Kidney tubule cell (primary cell): ENCODE measurements at regions not wholly inside any gene's neighbourhood (a gene's known extent, or its start where the extent isn't known, plus 50 kb on each side); places are given as distances from the start of the nearest gene placed in this dataset.
"Not testable (repeated sequence)": the region's sequence is repeated elsewhere in the genome, so short reads cannot be mapped to it uniquely, and the experiment has no call there.

Source experiments
- DNase-seq: peaks from one replicate; pipeline ENCODE4 v3.0.0-alpha.2; 2018; ENCODE audit warnings: low spot score

DNA sequence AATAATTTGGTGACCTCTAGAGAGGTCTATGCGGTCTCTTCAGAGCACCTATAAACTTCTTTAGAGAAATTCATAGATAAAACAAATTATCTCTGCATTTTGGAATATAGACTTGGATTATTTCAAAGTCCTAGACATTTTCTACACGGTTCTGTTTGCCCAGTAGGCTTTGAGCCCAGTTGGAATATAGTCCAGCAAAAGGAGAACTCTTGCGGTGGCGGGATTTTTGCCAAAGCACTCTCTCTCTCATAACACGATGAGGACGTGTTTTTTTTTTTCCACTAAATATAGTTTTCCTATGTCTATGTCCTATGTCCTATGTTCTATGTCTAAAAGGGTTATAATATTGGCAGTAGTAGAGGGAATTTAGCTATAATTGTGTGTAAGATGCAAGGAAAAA is 164.9 kb upstream of the AGR3 start:
- no peak for DNase-seq

DNA sequence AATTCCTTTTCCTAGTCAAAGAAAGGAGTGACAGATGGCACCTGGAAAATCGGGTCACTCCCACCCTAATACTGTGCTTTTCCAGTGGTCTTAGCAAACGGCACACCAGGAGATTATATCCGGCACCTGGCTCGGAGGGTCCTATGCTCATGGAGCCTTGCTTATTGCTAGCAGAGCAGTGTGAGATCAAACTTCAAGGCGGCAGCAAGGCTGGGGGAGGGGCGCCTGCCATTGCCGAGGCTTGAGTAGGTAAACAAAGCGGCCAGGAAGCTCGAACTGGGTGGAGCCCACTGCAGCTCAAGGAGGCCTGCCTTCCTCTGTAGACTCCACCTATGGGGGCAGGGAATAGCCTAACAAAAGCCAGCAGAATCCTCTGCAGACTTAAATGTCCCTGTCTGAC is 171.4 kb upstream of the AGR3 start:
- DNase-seq, result not testable (repeated sequence)

DNA sequence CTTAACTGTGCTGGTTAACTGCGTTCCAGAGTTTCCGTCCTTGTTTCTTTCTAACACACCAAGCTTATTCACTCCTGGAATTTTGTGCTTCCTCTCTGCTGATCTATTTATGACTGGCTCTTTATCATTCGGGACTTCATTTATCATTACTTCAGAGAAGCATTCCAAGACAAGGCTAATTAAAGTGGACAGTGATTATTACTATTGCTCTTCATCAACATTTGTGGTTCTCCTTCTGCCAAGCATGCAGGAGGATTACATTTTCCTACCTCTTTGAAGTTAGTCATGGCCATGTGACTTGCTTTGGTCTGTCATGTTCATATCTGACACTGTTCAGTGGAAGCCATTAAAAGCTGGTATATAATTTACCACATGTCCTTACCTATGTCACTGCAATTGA is 172.4 kb upstream of the AGR3 start:
- DNase-seq, result peak; percentile 62

DNA sequence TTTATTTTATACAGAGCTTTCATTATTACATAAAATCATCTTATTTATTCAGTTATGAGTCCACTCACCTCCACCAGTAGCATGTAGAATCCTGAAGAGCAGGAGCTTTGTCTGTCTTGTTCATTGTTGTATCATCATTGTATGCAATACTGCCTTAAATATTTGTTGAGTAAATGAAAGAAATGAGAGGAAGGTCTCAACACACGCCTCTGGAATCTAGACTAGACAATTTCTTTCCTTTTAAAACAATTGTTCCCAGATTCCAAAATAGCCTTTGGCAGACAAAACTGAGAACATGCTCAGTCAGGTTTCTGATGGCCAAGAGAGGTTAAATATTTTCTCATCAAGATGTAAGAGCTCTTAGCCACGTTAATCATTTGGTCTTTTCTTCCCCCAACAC is 173.1 kb upstream of the AGR3 start:
- no peak for DNase-seq

DNA sequence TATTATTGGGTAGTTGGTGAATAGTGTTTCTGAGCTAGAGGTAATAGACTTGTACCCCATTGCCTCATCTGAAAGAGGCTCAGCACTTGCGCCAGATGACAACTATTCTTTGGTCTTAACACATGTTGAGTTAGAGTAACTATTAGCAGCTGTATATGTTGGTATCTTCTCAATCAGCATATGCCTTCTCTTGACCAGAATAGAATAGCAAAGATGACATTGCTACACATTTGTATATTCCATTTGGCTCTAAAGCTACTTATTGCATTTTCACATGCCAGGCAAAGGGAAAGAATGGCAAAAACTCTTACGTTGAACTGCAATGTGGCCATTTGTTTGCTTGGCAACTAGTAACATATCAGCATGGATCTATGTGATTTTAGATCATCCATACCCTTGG is 173.8 kb upstream of the AGR3 start:
- no peak for DNase-seq

DNA sequence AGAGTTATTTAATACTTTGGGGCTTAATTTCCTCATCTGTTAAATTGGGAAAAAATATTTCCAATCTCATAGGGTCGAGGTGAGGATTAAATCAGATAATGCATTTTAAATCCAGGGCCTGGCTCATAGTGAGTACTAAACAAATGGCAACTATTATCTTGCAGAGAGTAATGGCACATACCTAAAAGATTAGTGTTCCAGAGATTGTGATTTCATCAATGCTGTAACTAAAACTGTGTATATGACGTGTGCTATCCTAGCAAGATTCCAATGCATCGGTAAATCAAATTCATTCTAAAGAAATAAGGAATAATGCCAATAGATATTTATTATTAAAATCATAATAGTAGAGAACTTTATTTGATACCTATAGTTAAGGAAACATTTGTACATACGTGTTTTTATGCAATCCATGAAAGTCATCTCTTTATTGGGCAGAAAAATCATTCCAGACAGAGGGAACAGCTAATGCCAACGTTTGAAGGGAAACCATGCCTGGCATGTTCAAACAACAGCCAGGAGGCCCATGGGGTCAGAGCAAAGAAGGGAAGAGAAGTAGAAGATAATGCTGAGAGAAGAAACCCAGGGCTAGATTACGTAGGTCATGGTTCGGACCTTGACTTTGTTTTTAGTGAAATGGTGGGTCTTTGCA is 174.8 kb upstream of the AGR3 start:
- no peak for DNase-seq

DNA sequence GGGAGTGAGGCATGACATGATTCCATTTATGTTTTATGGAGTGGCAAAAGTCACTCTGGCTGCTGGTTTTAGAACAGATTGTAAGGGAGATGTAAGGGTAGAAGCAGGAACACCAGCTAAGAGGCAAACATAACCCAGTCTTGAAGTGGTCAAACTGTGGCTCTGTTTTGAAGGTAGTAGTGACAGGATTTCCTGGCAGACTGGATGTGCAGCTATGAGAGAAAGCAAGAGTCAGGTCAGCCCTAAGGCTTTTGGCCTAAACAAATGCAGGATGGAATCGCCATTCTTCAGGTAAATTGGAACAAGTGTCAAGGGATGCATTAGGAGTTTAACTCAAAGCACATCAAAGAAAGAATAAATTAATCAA is 175.3 kb upstream of the AGR3 start:
- DNase-seq, result no peak

DNA sequence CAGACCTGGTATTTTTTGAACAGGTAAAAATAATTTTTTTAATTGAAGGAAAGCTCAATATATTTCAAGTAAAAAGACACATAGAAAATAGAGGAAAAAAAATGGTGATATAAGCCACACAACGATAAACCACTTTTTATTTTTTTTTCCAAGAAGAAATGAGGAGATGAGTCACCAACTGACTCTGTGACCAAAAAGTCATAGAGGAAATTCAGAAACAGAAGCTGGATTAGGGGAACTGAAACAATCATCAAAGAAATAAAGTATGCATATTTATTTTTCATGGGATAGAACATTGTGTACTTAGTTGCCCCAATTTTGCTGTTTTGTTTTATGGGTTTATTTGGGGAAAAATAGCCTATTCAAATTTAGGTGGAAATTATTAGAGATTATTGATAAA is 176.8 kb upstream of the AGR3 start:
- no peak for DNase-seq

DNA sequence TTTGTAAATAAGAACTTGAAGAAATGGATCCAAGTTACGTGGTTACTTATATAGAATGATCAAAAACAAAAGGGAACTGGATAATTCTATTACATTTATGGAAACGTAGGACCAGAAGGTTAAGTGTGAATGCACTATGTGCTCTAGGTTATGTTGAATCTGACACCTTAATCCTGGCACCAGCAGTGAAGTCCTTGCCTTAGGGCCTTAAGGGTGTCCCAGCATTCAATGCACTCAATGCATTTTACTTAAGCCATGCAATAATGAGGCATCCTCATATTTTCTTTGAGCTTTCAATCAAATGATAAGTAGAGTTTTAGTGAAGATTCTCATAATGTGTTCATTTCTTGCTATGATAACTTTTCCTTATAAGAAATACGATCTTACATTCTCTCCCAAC is 178.3 kb upstream of the AGR3 start:
- no peak for DNase-seq

DNA sequence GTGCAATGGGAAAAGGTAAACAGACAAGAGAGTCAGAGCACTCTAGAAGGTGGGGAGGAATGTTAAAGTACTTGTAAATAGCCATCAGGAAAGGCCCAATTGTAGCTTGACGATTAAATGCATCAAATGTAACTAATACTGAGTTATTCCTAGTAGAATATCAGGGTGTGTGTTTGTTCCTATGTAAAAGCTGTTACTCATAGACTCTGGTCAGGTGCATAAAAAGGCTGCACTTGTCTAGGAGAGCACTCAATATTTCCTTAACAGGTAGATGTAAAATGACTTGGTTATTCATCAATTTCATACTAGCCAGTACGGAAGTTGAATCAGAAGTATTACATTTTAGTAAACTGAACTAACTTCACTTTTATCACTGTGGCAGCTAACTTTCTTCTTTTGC is 179.7 kb upstream of the AGR3 start:
- no peak for DNase-seq

DNA sequence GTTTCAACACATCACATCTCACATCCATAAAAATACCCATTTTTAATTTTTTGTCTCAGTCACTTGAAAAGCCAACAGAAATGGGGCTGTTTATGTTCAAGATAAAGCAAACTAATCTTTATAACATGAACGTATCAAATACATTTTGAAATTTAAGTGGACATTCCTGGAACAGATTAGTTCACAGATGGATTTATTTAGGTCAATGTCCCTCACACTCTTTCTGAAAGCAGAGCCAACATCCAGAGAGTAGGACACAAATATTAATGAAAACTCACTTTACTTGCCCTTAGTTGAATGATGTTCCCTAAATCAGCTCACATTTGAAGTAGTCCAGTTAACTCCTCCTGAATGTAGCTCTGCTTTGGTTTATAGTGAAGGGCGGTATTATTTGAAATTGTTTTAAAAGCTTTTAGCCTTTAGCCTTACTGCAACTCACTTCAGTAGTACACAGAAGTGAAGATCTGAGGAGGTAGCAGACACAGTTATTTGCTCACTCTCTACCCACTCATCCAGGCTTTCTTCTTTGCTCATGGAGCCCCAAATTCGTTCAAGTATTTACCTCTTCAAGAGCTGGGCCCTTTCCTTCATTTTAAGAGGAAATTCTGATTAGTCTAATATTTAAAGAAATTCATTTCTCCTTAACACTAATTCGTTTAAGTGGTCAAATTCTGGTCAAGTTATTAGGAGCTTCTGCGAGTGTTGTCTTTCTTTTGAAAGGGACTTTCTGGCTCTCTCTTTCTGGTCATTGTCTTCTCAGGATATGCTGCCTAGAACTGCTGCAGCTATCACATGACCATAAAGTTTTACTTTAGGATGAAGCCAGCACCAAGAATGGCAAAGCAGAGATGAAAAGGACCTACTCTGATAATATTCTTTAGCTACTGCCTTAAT is 180.6 kb upstream of the AGR3 start:
- DNase-seq, result no peak

DNA sequence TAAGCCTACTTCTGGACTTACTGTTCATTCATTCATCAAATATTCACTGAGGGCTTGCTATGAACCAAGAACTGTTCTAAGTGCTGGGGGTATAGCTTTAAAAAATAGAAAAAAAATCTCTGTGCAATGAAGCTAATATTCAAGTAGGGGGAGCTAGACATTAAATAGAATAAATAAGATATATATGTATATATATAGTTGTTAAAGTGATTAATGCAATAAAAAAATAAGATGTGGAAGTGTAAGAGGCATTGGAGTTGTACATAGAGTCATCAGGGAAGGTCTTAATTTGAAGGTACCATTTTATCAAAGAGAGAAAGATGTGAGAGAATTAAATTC is 181.2 kb upstream of the AGR3 start:
- DNase-seq, result no peak

DNA sequence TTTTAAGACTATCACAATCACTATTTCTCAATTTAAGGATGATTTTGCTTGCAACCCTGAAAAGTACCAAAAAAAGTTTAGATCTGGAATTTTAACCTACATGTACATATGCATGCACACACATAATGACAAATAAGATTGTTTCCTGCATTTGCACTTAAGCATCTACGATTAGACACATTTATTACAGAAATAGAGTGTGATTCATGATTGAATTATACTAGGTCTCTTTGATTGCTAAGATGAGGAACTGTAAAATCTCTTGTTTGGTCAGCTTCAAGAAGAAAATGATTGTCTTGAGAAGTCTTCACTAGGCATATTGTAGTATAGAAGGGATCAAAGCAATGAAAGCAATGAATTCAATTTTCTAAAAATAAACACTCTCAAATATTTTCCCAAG is 185.9 kb upstream of the AGR3 start:
- DNase-seq, result no peak

DNA sequence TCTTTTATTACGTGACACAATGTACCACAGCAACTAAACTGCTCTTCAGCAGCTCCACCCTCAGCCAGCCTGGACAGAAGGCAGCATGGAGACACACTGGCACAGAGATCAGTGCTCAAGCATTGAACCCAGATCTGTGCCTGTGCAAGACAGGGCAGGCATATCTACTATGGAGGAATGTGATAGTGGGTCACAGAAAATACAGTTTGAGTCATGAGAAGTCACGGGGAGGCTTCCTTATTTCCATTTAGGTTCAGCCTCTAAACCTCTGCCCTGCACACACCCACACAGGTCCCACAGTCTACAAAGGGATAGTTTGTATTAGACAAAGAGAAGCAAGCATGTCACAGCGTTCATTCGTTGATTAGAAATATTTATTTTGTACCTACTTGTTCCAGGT is 187.4 kb upstream of the AGR3 start:
- no peak for DNase-seq

DNA sequence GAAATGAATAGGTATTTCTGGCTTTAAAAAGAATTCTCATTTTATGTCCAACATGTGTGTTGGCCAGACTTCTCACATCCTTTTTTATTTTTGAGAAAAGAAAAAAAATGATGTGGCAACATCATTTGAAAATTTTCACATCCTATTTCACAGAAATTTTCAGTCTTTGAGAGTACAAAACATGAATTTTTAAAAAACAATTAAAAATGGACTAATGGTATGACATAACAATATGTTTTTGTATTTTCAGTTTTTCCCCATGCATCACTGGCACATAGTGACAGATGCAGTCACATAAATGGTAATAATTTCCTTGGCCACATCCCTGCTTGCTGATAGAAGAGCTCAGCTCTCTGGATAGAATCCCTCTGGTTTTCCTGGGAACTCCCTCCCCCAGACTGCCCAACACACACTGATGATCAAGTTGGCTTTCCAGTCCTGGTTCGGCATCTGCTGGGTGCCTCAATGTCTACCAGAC is 188.5 kb upstream of the AGR3 start:
- DNase-seq, result no peak

DNA sequence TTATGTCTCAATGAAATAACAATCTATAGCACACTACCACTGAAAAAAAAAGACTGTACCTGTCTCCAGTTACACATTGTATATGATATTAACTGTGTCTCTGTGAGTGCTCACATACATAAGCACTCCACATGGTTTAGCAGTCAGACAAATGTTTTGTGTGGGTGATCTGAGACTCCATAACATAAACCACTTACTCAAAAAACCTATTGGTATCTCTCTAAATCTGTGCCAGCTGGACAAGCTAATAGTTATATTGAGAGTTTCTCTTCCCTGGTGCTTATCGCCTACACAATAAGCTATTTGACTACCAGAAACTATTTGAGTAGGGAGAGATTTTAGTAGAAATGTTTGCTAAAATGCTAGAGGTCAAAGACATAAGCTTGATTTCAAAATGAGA is 190.1 kb upstream of the AGR3 start:
- DNase-seq, result no peak

DNA sequence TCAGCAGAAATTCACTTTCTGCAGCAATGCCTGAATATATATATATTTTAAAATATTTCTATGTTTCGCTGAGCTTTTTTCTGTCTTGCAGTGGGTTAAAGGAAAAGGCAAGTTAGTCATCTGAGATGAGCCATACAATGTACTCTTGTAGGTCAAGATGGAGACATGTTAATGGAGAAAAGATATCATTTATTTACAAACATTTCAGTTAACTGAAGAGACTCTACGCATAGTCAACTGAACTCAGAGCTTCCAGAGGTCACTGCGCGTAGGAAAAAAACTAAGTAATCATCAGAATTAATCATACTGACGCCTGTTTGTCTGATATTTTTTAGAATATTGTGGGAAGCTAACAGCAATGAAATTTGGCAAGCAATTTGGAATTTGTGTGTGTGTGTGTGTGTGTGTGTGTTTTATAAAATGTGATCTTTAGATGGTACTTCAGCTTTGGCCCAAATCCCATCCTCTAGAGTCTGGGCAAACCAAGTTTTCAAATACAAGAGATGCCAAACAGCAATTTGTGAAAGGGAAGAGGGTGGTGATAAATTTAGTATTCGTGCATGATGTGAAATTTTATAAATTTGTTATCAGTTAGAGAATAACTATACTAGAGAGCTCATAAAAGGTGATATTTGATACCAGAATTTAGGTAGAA is 193.9 kb upstream of the AGR3 start:
- DNase-seq, result no peak

DNA sequence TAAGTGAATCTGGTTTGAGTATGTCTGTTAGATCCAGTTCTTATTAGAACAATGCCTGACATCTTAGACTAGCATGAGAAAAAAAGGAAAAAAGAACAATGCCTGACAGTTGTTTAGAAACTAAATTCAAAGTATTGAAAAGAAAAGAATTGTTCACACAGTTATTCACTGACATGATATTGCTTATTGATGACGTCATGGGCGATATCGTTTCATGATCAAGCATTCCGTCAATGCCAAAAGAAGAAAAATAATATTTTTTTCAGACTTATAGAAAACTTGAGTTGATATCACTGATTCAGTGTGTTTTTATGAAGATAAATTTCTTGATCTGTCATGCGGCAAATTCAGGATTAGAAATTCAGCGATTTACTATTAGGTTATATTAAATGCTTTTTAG is 196.5 kb upstream of the AGR3 start:
- DNase-seq, result no peak

DNA sequence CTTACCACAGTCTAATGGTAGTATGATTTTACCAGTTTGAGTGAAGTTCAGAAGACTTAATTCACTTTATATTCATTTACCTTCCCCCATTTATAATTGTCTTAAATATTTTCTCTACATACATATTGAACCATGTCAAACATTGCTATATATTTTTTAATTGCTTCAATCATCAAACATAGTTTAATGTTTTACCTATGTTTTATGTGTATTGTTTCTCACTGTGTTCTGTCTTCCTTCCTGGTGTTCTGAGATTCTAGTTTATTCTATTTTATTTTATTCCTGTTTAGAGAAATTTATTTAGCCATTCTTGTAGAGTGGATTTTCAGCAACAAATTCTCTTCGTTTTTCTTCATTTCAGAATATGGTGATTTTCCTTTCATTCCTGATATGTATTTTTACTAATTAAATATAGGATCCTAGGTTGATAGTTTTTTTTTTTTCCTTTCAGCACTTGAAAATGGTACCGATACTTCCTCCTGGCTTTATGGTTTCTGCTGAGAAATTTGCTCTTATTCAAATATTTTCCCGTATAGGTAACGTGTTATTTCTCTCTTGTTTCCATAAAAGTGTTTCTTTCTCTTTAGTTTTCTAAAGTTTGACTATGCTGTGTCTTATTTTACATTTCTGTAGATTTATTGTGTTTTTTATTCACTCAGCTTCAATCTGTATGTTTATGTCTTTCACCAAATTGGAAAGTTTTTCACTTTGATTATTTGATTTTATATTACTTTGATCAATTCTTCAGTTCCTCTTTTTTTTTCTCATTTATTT is 201.8 kb upstream of the AGR3 start:
- no peak for DNase-seq

DNA sequence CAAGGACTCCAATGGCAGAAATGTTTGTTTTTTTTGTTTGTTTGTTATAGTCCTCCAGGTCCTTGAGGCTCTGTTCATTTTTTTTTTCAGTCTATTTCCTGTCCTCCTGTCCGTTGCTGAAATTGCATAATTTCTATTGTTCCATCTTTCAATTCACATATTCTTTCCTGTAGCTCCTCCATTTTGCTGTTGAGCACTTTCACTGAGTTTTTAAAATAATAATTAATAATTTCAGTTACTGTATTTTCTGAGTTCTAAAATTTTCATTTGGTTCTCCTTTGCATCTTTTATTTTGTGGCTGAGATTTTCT is 202.3 kb upstream of the AGR3 start:
- DNase-seq, result no peak

DNA sequence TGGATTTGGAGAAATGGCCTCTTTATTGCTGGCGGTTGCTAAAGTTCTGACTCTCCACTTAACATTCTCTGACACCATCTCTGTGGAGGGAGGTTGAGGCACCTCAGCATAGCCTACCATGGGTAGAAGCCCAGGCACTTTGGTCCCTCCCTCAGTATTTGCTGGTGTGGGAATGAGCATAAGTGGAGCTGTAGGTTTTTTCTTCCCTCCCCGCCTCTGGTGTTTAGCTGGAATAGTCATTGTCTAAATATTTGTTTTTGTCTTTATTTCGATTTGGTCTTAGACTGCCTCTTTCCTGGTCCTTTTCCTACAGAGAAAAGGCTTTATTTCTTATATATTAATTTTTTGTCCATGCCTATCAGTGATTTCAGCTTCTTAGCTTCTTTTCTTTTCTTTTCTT is 203.4 kb upstream of the AGR3 start:
- no peak for DNase-seq

DNA sequence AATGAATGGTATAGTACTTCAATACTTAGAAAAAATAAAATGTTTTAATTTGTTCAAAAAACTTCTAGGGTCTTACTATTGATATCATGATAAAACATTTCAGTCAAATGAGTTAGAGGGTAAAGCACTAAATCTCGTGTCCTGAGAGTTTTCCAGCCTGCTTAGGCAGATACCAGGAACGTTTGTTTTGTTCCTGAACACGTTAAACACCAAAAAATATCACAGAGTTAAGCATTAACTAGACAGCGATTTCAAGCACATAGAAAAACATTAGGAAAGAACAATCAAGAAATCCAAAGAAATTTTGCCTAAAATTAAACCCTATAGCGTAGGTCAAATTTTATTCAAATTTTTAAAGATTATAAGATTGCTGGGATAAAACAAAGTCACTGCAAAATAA is 204.6 kb upstream of the AGR3 start:
- DNase-seq, result no peak

DNA sequence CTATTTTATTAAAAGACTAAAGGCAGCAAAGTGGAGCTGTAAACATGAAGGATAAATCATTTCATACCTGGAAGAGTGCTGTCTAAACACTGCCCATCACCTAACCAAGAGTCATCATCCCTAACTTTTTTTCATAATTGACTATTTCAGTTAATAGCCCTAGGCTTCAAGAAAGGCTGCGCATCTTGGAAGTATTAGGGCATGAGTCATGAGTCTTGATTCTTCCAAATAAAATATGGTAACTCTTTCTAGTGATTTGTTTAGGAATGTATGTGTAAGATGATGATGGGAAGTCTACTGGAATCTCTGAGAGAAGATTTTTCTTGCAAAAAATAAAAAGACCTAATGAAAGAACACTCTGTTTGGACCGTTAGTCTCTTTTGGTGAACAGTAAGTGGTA is 207.7 kb upstream of the AHR start:
- no peak for DNase-seq
